CD14-positive monocyte (primary cell): ENCODE measurements at regions not wholly inside any gene's neighbourhood (a gene's known extent, or its start where the extent isn't known, plus 50 kb on each side); places are given as distances from the start of the nearest gene placed in this dataset.

Source experiments
- DNase-seq, 3 donors: peaks; one replicate each; pipeline ENCODE4 v3.0.0-alpha.2; 2011 to 2022
- H2AFZ ChIP-seq: 2 replicates; pipeline ENCODE4 v1.6.0; 2012; ENCODE audit warnings: mild to moderate bottlenecking, low read depth, low read length, inconsistent platforms; ENCODE audit not compliant: insufficient read depth, poor library complexity, severe bottlenecking
- H3K27ac ChIP-seq, 2 donors: 1 replicate in 1 of 2; 2 replicates in 1 of 2; pipeline ENCODE4 v1.5.1; 2012 to 2013; ENCODE audit warnings: low read length in 2 of 2, control low read depth in 1 of 2, inconsistent platforms in 1 of 2, low read depth in 1 of 2, mild to moderate bottlenecking in 1 of 2
- H3K27me3 ChIP-seq, 2 donors: one replicate each; pipeline versions ENCODE4 v1.6.0 to v1.6.1; 2011 to 2013; ENCODE audit warnings: low read length in 2 of 2; ENCODE audit not compliant: control insufficient read depth in 2 of 2, insufficient read depth in 2 of 2
- H3K36me3 ChIP-seq, 2 donors: replicated peaks in 1 of 2; 1 replicate in 1 of 2; 2 replicates in 1 of 2; pipeline versions ENCODE4 v1.5.1 to v1.6.1; 2012 to 2013; ENCODE audit warnings: low read length in 2 of 2, control low read depth in 1 of 2, inconsistent platforms in 1 of 2, mild to moderate bottlenecking in 1 of 2; ENCODE audit not compliant: insufficient read depth in 2 of 2, control insufficient read depth in 1 of 2
- H3K4me1 ChIP-seq, 2 donors: 1 replicate in 1 of 2; 2 replicates in 1 of 2; pipeline versions ENCODE4 v1.5.1 to v1.6.1; 2012 to 2013; ENCODE audit warnings: low read length in 2 of 2, control low read depth in 1 of 2, inconsistent platforms in 1 of 2, mild to moderate bottlenecking in 1 of 2, moderate library complexity in 1 of 2; ENCODE audit not compliant: insufficient read depth in 2 of 2, control insufficient read depth in 1 of 2
- H3K4me2 ChIP-seq: replicated peaks from 2 replicates; pipeline ENCODE3; 2012; ENCODE audit warnings: low read length, moderate library complexity, mild to moderate bottlenecking; ENCODE audit not compliant: poor library complexity, severe bottlenecking; ENCODE audit errors: extremely low read depth
- H3K4me3 ChIP-seq, 3 experiments: fragments of 200-600 bp in 1 of 3; sonication (generic) in 1 of 3; replicated peaks in 1 of 3; 1 replicate in 2 of 3; 2 replicates in 1 of 3; pipeline ENCODE4 v1.5.1; 2011 to 2013; ENCODE audit warnings: low read length in 3 of 3, mild to moderate bottlenecking in 3 of 3, control low read depth in 2 of 3, low read depth in 2 of 3, inconsistent platforms in 1 of 3, moderate library complexity in 1 of 3
- H3K79me2 ChIP-seq: 2 replicates; pipeline ENCODE4 v1.6.0; 2012; ENCODE audit warnings: mild to moderate bottlenecking, control low read depth, inconsistent platforms, low read length, moderate library complexity; ENCODE audit not compliant: insufficient read depth
- H3K9ac ChIP-seq: 2 replicates; pipeline ENCODE4 v1.6.0; 2017; ENCODE audit warnings: low read length, mild to moderate bottlenecking; ENCODE audit not compliant: insufficient read depth, poor library complexity, severe bottlenecking
- H3K9me3 ChIP-seq, 2 donors: replicated peaks in 1 of 2; 1 replicate in 1 of 2; 2 replicates in 1 of 2; pipeline versions ENCODE4 v1.5.1 to v1.6.1; 2012 to 2013; ENCODE audit warnings: low read length in 2 of 2, control low read depth in 1 of 2; ENCODE audit not compliant: control insufficient read depth in 1 of 2, insufficient read depth in 1 of 2
- H4K20me1 ChIP-seq: 2 replicates; pipeline ENCODE4 v1.6.0; 2012; ENCODE audit warnings: mild to moderate bottlenecking, low read length, control low read depth, moderate library complexity; ENCODE audit not compliant: insufficient read depth
- H3K27ac Mint-ChIP-seq, 7 donors: one replicate each; pipeline ENCODE4 v1.8.0; 2020; ENCODE audit warnings: mild to moderate bottlenecking in 7 of 7, mixed read lengths in 7 of 7, moderate library complexity in 6 of 7, inconsistent platforms in 2 of 7
- H3K27me3 Mint-ChIP-seq, 3 donors: one replicate each; pipeline ENCODE4 v1.8.0; 2021 to 2022; ENCODE audit warnings: low read depth in 3 of 3, mild to moderate bottlenecking in 3 of 3, mixed read lengths in 3 of 3, moderate library complexity in 3 of 3, inconsistent platforms in 1 of 3
- H3K36me3 Mint-ChIP-seq, 2 donors: one replicate each; pipeline ENCODE4 v1.8.0; 2020; ENCODE audit warnings: mixed read lengths in 2 of 2, inconsistent platforms in 1 of 2, mild to moderate bottlenecking in 1 of 2
- H3K4me1 Mint-ChIP-seq: one replicate; pipeline ENCODE4 v1.8.0; 2020; ENCODE audit warnings: mild to moderate bottlenecking, mixed read lengths
- H3K4me3 Mint-ChIP-seq, 2 donors: one replicate each; pipeline ENCODE4 v1.8.0; 2020; ENCODE audit warnings: mild to moderate bottlenecking in 2 of 2, mixed read lengths in 2 of 2, moderate library complexity in 1 of 2
- H3K9me3 Mint-ChIP-seq, 7 donors: one replicate each; pipeline ENCODE4 v1.8.0; 2020 to 2022; ENCODE audit warnings: mixed read lengths in 7 of 7, mild to moderate bottlenecking in 6 of 7, moderate library complexity in 6 of 7, inconsistent platforms in 2 of 7
- CTCF ChIP-seq: fragments of 200-600 bp; IDR thresholded peaks from one replicate; pipeline ENCODE4 v1.8.0; 2022; ENCODE audit warnings: antibody characterized with exemption, mild to moderate bottlenecking
- WGBS: methylation state at CpG from one replicate; pipeline ENCODE4 v1.1.5; 2013; ENCODE audit warnings: missing lambda C conversion rate; ENCODE audit not compliant: insufficient coverage; 5-methylcytosine and 5-hydroxymethylcytosine counted together
- intact Hi-C, 2 donors: fragments of 100-400 bp; cut with micrococcal nuclease; formaldehyde crosslinking; loops; one replicate each; pipeline versions ENCODE4 v1.15.0 to v1.15.1; 2023

DNA sequence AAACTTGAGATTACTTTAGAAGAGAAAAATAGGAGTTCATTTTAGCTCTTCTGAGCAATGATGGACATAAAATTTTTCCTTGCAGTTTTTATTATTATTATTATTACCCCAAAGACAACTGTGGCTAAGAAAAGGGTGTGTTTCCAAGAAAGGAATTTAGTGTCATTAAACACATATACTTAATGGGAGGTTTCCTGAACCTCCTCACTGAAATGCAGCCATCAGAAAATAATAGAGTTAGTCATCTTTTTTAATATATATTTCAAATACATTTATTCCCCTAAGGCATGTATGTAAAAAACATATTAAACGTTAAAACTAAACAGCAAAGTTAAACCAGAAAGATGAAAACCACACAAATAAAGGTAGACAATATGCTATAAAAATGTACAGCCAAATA, 66.8 kb downstream of the CRPPA start:
- Histone ChIP-seq H3K4me2 (no peak overlapping the region), H3K4me1 (no peaks in the 10 kb centered on the region), H3K27me3 (no peaks in the 10 kb centered on the region), H3K36me3 (no peaks in the 10 kb centered on the region), H3K9ac (no peak overlapping the region), H3K79me2 (no peaks in the 10 kb centered on the region), H2AFZ (no peak overlapping the region), H4K20me1 (no peaks in the 10 kb centered on the region), H3K4me3 (no peak overlapping the region), H3K9me3 (no peaks in the 10 kb centered on the region), H3K27ac (no peak overlapping the region)
- Mint-ChIP-seq H3K27ac (no peak overlapping the region), H3K36me3 (no peaks in the 10 kb centered on the region), H3K27me3 (no peaks in the 10 kb centered on the region), H3K4me3 (no peak overlapping the region), H3K9me3 (peaks cover 5 to 16% (median 6%) of the 10 kb centered on the region in 7 donors), H3K4me1 (no peaks in the 10 kb centered on the region)
- intact Hi-C loops: no loop called here
- DNase-seq: no peak
- no CpG with 5 or more reads among the region's 1 CpG for WGBS
- TF ChIP-seq CTCF: no peak

DNA sequence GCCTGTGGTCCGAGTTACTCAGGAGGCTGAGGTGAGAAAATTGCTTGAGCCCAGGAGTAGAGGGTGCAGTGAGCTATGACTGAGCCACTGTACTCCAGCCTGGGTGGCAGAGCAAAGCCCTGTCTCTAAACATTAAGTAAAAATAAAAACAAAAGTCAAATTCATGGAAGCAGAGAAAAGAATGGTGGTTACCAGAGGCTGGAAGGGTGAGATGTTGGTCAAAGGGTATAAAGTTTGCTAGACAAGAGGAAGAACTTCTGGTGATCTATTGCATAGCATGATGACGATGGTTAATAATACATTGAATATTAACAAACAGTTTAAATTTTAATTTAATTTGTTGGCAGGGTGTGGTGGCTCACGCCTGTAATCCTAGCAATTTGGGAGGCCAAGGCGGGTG, 68.1 kb downstream of the CRPPA start:
- WGBS: no CpG with 5 or more reads among the region's 4 CpGs
- no peak overlapping the region for H3K4me3 ChIP-seq

More for the DNA sequence above, 68.1 kb downstream of the CRPPA start:
- TF ChIP-seq CTCF: no peak
- no peaks in the 10 kb centered on the region for H3K27me3 ChIP-seq
- H3K36me3 ChIP-seq: no peaks in the 10 kb centered on the region
- no peak overlapping the region for H2AFZ ChIP-seq
- no peaks in the 10 kb centered on the region for H4K20me1 ChIP-seq
- H3K27me3 Mint-ChIP-seq: no peaks in the 10 kb centered on the region
- no peak overlapping the region for H3K4me2 ChIP-seq
- peaks cover 8 to 23% (median 11%) of the 10 kb centered on the region in 7 donors for H3K9me3 Mint-ChIP-seq
- no peak overlapping the region for H3K27ac Mint-ChIP-seq
- no peak overlapping the region for H3K4me3 Mint-ChIP-seq
- H3K79me2 ChIP-seq: no peaks in the 10 kb centered on the region
- no peaks in the 10 kb centered on the region for H3K9me3 ChIP-seq
- no peaks in the 10 kb centered on the region for H3K36me3 Mint-ChIP-seq
- no peaks in the 10 kb centered on the region for H3K4me1 ChIP-seq
- H3K27ac ChIP-seq: no peak overlapping the region
- no peaks in the 10 kb centered on the region for H3K4me1 Mint-ChIP-seq
- DNase-seq: no peak
- intact Hi-C loops: no loop called here
- H3K9ac ChIP-seq: no peak overlapping the region
